Activated CD8-positive, alpha-beta T cell treated with anti-CD3 and anti-CD28 coated beads, Interleukin-2, amount 10 ng/mL, durations not matched to agents 7 days and 5 days (primary cell): ENCODE measurements at regions not wholly inside any gene's neighbourhood (a gene's known extent, or its start where the extent isn't known, plus 50 kb on each side); places are given as distances from the start of the nearest gene placed in this dataset.

Source experiments
- ATAC-seq: fragments of 150-1000 bp; cut with Tn5 transposase; one replicate; pipeline ENCODE4 v1.10.0; 2021; ENCODE audit warnings: moderate library complexity
- CTCF ChIA-PET: fragments of 350-600 bp; sonication (Branson Sonifier 250); formaldehyde crosslinking; loops from one replicate; lab custom pipeline; 2021; ENCODE audit warnings: antibody characterized with exemption; lab: Charles Lee
- POLR2A ChIA-PET: fragments of 350-600 bp; sonication (Branson Sonifier 250); formaldehyde crosslinking; loops from one replicate; lab custom pipeline; 2021; ENCODE audit warnings: antibody characterized with exemption; lab: Charles Lee
- DNase-seq: peaks from one replicate; pipeline ENCODE4 v3.0.0-alpha.2; 2020
- H3K27ac Mint-ChIP-seq: one replicate; pipeline ENCODE4 v1.8.0; 2021; ENCODE audit warnings: mild to moderate bottlenecking, mixed read lengths
- H3K27me3 Mint-ChIP-seq: one replicate; pipeline ENCODE4 v1.8.0; 2021; ENCODE audit warnings: low read depth, mixed read lengths
- H3K36me3 Mint-ChIP-seq: one replicate; pipeline ENCODE4 v1.8.0; 2021; ENCODE audit warnings: low read depth, mixed read lengths
- H3K4me1 Mint-ChIP-seq: one replicate; pipeline ENCODE4 v1.8.0; 2021; ENCODE audit warnings: low read depth, mixed read lengths
- H3K4me3 Mint-ChIP-seq: one replicate; pipeline ENCODE4 v1.8.0; 2021; ENCODE audit warnings: mild to moderate bottlenecking, mixed read lengths
- H3K9me3 Mint-ChIP-seq: one replicate; pipeline ENCODE4 v1.8.0; 2022; ENCODE audit warnings: mixed read lengths; ENCODE audit not compliant: insufficient read depth

DNA sequence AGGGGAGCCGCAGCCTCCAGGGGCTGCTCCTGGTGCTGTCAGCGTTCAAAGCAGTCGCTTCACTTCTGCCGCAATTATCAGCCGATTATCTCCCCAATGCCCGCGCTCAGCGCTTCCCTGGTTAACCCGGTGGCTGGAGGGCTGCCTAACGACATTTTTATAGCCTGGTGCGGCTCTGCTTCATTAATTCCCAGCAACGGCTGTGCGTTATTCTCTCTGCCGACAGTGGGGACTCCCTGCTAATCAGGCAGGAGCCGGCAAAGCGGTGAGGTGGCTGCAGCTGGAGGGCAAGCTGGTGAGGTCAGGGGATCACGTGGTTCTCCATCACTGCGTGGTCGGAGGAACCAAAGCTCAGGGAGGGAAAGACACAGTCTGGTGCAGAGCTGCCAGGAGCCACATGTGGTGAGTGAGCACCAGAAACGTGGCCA lies 62.9 kb downstream of the GLRX5 start:
- H3K9me3 Mint-ChIP-seq, result no peaks in the 10 kb centered on the region
- H3K36me3 Mint-ChIP-seq, result no peaks in the 10 kb centered on the region
- ChIA-PET CTCF (no interaction called here), POLR2A (no interaction called here)
- no peak overlapping the region for H3K4me3 Mint-ChIP-seq
- no peak overlapping the region for H3K27ac Mint-ChIP-seq
- H3K4me1 Mint-ChIP-seq, result no peaks in the 10 kb centered on the region
- ATAC-seq, result no peak
- peaks cover 28% of the 10 kb centered on the region for H3K27me3 Mint-ChIP-seq
- no peak for DNase-seq

DNA sequence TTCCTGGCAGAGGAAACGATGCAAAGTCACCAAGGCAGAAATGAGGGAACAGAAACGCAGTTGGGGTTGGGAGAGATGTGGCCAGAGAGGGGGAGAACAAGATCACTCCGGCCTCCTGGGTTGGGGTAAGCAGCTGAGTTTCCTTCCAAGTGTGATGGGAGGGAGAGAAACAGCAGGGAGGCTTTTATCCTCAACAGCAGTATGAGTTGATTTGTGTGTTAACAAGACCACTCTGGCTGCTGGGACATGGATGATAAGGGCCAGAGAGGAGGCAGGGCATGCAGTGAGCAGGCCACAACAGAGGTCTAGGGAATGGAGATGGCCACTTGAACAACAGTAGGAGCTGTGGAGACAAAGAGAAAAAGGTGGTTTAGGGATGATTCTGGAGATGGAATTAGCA lies 66.8 kb downstream of the GLRX5 start:
- H3K4me3 Mint-ChIP-seq, result no peak overlapping the region
- H3K4me1 Mint-ChIP-seq, result no peaks in the 10 kb centered on the region
- H3K9me3 Mint-ChIP-seq, result no peaks in the 10 kb centered on the region
- ChIA-PET POLR2A (no interaction called here), CTCF (no interaction called here)
- no peak for ATAC-seq
- no peak overlapping the region for H3K27ac Mint-ChIP-seq
- no peaks in the 10 kb centered on the region for H3K36me3 Mint-ChIP-seq
- H3K27me3 Mint-ChIP-seq, result peaks cover 30% of the 10 kb centered on the region
- no peak for DNase-seq

DNA sequence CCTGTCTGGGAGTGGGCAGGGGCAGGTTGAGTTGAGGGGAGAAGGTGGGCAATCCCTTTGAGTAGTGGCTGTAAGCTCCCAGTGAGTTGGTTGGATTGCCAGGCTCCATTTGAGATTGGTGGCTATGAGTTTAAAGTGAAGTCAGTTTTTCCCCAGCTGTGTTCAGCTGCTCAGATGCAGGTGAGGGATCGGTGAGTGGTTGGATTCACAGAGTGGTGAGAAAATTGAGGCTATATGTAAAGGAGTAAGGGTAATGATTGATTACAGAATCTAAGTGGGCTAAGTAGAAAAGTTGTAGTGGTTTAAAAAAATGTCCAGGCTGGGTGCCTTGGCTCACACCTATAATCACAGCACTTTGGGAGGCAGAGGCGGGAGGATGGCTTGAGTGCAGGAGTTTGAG lies 68.6 kb downstream of the GLRX5 start:
- Mint-ChIP-seq H3K27ac (no peak overlapping the region), H3K27me3 (peaks cover 20% of the 10 kb centered on the region), H3K4me1 (no peaks in the 10 kb centered on the region), H3K4me3 (no peak overlapping the region), H3K9me3 (no peaks in the 10 kb centered on the region), H3K36me3 (no peaks in the 10 kb centered on the region)
- no peak for DNase-seq
- ChIA-PET POLR2A (no interaction called here), CTCF (no interaction called here)
- no peak for ATAC-seq

DNA sequence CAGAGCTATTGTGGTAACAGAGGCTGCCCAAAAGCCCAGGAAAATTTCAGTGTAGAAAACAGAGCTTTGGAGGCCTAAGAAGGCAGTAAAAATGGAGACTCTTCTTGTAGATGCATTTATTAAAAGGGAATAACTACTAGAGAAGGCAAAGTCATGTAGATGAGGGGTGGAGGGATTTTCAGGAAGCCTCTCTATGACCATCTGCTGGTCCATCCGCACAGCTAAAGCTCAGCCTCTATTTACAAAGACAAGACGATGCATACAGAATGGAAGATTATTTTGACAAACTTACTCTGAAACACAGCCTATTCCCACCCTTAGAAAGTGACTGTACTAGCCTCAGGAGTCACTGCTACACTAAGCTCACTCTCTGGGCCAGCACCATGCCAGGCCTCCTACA lies 71.4 kb downstream of the GLRX5 start:
- H3K9me3 Mint-ChIP-seq, result no peaks in the 10 kb centered on the region
- no peaks in the 10 kb centered on the region for H3K36me3 Mint-ChIP-seq
- DNase-seq (no peak), ATAC-seq (no peak)
- H3K4me3 Mint-ChIP-seq, result no peak overlapping the region
- POLR2A ChIA-PET, result no interaction called here
- H3K27ac Mint-ChIP-seq, result no peak overlapping the region
- CTCF ChIA-PET, result no interaction called here
- H3K27me3 Mint-ChIP-seq, result peaks cover 12% of the 10 kb centered on the region
- H3K4me1 Mint-ChIP-seq, result no peaks in the 10 kb centered on the region

DNA sequence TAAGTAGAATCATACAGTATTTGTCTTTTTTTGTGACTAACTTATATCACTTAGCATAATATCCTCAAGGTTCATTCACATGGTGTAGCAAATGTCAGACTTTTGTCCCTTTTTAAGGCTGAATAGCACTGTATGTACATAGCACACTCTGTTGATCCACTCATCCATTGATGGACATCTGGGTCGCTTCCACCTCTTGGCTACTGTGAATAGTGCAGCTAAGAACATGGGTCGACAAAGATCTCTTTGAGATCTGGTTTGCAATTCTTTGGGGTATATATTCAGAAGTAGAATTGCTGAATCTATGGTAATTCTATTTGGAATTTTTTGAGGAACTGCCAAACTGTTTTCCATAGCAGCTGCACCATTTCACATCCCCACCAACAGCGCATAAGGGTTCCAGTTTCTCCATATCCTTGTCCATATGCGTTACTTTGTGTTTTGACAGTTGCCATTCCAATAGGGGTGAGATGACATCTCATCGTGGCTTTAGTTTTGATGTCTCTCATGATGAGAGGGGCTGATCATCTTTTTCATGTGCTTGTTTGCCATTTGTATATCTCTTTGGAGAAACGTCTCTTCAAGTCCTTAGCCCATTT lies 73.9 kb downstream of the GLRX5 start:
- H3K9me3 Mint-ChIP-seq, result no peaks in the 10 kb centered on the region
- H3K4me1 Mint-ChIP-seq, result no peaks in the 10 kb centered on the region
- DNase-seq (no peak), ATAC-seq (no peak)
- POLR2A ChIA-PET, result no interaction called here
- H3K36me3 Mint-ChIP-seq, result no peaks in the 10 kb centered on the region
- CTCF ChIA-PET, result interaction anchor here (1.5 kb wide), 1 partner anchor 13 kb away, joined by 3 read pairs; no protein-coding TSS in a partner anchor
- peaks cover 14% of the 10 kb centered on the region for H3K27me3 Mint-ChIP-seq
- H3K4me3 Mint-ChIP-seq, result no peak overlapping the region
- H3K27ac Mint-ChIP-seq, result no peak overlapping the region

DNA sequence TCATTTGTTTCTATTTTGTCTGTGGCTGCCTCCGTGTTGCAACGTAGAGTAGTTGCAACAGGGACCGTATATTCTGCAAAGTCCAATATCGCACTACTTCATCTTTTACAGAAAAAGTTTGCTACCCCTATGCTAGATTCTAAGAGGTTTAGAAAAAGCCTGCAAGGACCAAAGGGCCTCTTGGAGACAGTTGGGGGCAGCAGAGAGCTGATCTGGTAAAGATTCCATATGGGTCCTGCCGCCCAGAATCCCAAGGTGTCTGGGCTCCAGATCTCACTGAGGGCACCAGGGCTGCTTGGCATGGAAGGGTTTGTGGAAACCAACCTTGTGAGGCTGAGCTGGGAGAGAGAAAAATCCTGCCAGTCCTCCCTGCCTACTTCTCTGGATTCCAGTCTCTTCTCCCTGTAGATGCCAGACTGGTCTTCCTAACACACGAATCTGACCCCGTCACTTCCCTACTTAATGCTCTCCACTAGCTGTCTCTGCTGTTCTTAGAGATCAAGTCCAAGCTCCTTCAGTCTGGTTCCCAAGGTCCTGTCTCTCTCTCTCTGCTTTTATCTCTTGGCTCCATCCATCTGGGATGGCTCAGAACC lies 74.6 kb downstream of the GLRX5 start:
- H3K36me3 Mint-ChIP-seq, result no peaks in the 10 kb centered on the region
- peak; percentile 22 for DNase-seq

DNA sequence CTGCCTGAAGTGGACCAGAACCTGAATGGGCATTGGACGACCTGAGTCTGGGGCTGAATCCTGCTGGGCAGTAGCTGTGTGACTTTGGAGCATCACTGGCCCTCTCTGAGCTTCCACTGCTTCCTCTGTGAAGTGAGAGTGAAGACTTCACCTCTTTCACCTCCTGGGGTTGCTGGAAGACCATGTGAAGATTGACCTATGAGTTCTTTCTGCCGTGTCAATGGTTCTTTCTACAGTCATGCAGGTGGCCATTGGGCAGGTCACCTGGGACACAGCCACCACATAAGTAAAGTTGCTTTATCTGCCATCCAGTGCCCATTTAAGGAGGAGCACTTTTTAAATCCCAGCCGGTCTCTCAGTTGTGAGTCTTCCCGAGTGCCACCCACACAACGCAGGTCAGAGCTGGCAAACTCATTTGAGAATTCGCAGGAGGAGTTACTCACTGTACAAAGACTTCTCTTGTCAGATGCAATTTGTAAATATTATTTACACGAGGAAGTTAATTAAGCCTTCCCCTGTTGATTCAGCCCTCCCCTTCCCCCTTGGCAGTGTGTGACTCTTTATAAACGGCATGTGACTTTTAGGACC lies 74.8 kb upstream of the TCL1B start:
- DNase-seq, result no peak
- no peak overlapping the region for H3K27ac Mint-ChIP-seq
- POLR2A ChIA-PET, result no interaction called here
- ATAC-seq, result no peak
- H3K4me3 Mint-ChIP-seq, result no peak overlapping the region
- H3K9me3 Mint-ChIP-seq, result no peaks in the 10 kb centered on the region
- peaks cover 12% of the 10 kb centered on the region for H3K27me3 Mint-ChIP-seq
- no peaks in the 10 kb centered on the region for H3K36me3 Mint-ChIP-seq
- no peaks in the 10 kb centered on the region for H3K4me1 Mint-ChIP-seq
- CTCF ChIA-PET, result no interaction called here

More for the DNA sequence above, 74.6 kb downstream of the GLRX5 start:
- POLR2A ChIA-PET, result no interaction called here
- H3K4me3 Mint-ChIP-seq, result no peak overlapping the region
- no peaks in the 10 kb centered on the region for H3K4me1 Mint-ChIP-seq
- no peak for ATAC-seq
- no peak overlapping the region for H3K27ac Mint-ChIP-seq
- peaks cover 14% of the 10 kb centered on the region for H3K27me3 Mint-ChIP-seq
- no peaks in the 10 kb centered on the region for H3K9me3 Mint-ChIP-seq
- CTCF ChIA-PET, result interaction anchor here (1.5 kb wide), 1 partner anchor 14 kb away, joined by 3 read pairs; no protein-coding TSS in a partner anchor

DNA sequence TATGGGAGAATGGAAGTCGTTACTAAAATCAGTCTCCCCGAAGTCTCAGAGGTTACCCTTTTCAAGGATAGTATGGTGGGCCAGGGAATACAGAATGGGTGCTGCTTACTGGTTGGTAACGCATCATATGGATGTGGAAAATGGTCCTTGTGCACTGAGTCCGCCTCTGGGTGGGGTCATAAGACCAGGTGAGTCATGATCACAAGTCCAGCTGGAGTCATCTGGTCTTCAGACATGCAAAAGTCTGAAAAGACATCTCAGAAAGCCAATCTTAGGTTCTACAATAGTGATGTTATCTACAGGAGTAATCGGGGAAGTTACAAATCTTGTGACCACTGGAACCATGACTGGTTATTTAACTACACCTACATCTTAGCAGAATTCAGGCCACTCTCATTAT lies 71.9 kb upstream of the TCL1B start:
- no peak for DNase-seq
- Mint-ChIP-seq H3K36me3 (no peaks in the 10 kb centered on the region), H3K27me3 (peaks cover 7% of the 10 kb centered on the region), H3K27ac (no peak overlapping the region), H3K9me3 (no peaks in the 10 kb centered on the region), H3K4me3 (no peak overlapping the region), H3K4me1 (no peaks in the 10 kb centered on the region)
- no peak for ATAC-seq
- CTCF ChIA-PET, result no interaction called here
- POLR2A ChIA-PET, result no interaction called here

DNA sequence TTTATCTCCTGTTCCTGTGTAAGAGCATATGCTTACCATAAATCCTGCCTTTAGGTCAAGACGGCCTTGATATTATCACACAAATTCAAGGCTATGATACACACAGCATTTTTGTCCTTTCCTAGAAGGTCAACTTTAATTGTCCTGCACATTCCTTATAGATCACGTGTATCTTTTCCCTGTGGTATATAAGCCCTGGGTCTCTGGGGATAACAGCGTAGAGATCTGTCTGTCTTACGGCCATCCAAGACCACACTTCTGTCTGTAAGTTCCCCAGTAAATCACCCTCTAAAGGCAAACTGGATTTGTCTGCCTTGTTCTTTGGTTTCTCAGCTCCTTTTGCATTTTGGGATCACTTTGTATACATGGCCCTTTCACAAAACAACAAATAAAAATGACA lies 69.5 kb upstream of the TCL1B start:
- Mint-ChIP-seq H3K27ac (no peak overlapping the region), H3K4me1 (no peaks in the 10 kb centered on the region), H3K9me3 (no peaks in the 10 kb centered on the region), H3K27me3 (peaks cover 2% of the 10 kb centered on the region), H3K4me3 (no peak overlapping the region), H3K36me3 (no peaks in the 10 kb centered on the region)
- CTCF ChIA-PET, result no interaction called here
- POLR2A ChIA-PET, result no interaction called here
- ATAC-seq (no peak), DNase-seq (no peak)

DNA sequence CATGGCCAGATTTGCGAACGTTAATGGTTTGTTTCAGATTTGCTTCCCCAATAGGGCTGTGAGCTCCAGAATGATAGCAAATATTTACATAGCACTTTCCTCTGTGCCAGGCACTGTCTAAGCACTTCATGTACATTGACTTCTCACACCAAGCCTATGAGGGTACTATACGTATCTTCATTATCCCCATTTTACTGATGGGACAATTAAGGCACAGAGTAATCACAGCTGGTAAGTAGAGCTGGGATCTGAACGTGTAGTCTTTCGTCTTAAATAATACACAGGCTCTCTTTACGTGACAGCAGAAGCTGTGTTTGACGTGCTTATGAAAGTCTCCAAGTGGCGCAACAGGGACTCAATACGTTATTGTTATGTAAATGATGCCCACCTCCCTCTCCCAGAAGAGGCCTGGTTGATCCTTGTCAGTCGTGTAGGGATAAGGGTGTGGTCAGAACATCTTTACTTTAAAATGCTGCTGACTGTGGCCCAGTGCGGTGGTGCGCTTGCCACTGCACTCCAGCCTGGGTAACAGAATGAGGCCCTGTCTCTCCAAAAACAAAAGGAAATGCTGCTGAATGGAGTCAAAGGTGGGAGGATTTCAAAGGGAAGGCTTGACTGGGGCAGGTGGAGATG lies 66.3 kb upstream of the TCL1B start:
- Mint-ChIP-seq H3K4me1 (no peaks in the 10 kb centered on the region), H3K27ac (no peak overlapping the region), H3K27me3 (no peaks in the 10 kb centered on the region), H3K9me3 (no peaks in the 10 kb centered on the region), H3K36me3 (no peaks in the 10 kb centered on the region), H3K4me3 (no peak overlapping the region)
- no peak for ATAC-seq
- CTCF ChIA-PET, result interaction anchor here (0.7 kb wide), 1 partner anchor 58 kb away, joined by 3 read pairs; no protein-coding TSS in a partner anchor
- POLR2A ChIA-PET, result no interaction called here
- DNase-seq, result no peak

DNA sequence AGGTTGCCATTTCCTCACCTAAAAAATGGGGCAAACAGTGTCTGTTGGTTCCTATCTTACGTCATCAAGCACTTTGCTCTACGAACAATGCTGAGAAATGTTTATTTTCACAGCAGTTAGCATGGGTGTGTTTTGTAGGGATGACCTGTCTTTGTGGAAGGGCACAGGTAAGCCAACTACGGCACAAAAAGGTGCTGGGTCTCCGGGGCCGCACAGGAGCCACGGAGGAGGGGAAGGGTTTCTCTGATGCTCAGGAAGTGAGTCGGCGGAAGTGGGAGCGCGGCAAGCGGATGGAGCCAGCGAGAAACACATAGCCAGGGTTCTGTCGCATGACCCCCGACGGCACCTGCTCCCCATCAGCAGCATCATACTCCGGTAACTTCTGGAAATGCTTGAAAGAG lies 65.6 kb upstream of the TCL1B start:
- ChIA-PET POLR2A (no interaction called here), CTCF (no interaction called here)
- Mint-ChIP-seq H3K36me3 (no peaks in the 10 kb centered on the region), H3K27ac (no peak overlapping the region), H3K4me1 (no peaks in the 10 kb centered on the region), H3K27me3 (no peaks in the 10 kb centered on the region), H3K9me3 (no peaks in the 10 kb centered on the region), H3K4me3 (no peak overlapping the region)
- ATAC-seq (no peak), DNase-seq (no peak)

DNA sequence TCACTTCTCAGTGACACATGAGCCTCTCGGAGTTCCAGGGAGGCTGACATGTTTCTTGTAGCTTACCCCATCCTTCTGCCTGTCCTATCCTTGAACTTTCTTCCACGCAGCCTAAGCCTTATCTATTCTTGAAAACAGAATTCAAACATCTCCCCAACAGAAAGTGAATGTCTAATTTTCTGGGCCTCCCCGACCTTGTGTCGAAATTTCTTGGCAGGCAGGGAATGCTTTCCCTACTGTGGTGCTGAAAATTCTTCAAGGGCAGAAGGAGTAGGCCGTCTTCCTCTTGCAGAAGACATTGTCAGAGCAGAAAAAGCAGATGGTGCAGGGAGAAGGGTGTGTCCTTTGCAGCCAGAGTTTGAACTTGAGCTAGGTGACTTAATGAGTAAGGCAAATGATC lies 63.0 kb upstream of the TCL1B start:
- H3K9me3 Mint-ChIP-seq, result no peaks in the 10 kb centered on the region
- POLR2A ChIA-PET, result no interaction called here
- CTCF ChIA-PET, result no interaction called here
- H3K4me1 Mint-ChIP-seq, result no peaks in the 10 kb centered on the region
- no peak for ATAC-seq
- no peak overlapping the region for H3K27ac Mint-ChIP-seq
- no peaks in the 10 kb centered on the region for H3K27me3 Mint-ChIP-seq
- no peak overlapping the region for H3K4me3 Mint-ChIP-seq
- no peak for DNase-seq
- H3K36me3 Mint-ChIP-seq, result no peaks in the 10 kb centered on the region
